DOHH2 (cell line): ENCODE measurements at regions not wholly inside any gene's neighbourhood (a gene's known extent, or its start where the extent isn't known, plus 50 kb on each side); places are given as distances from the start of the nearest gene placed in this dataset.

Experiments used
- H3F3A ChIP-seq: fragments of 200-600 bp; sonication (generic), shearing (Covaris generic); 2 replicates; pipeline ENCODE4 v1.6.0; 2016; ENCODE audit warnings: antibody characterized with exemption, mild to moderate bottlenecking; ENCODE audit not compliant: control insufficient read depth, insufficient read depth
- H3K27ac ChIP-seq: fragments of 200-600 bp; sonication (generic); 2 replicates; pipeline ENCODE4 v1.5.1; 2014; ENCODE audit warnings: low read depth, mild to moderate bottlenecking, low read length, moderate library complexity
- H3K27me3 ChIP-seq: fragments of 200-600 bp; sonication (generic); 2 replicates; pipeline ENCODE4 v1.6.1; 2014; ENCODE audit warnings: mild to moderate bottlenecking, low read length, mixed read lengths; ENCODE audit not compliant: control insufficient read depth
- H3K36me3 ChIP-seq: fragments of 200-600 bp; sonication (generic); 2 replicates; pipeline ENCODE4 v1.6.1; 2014; ENCODE audit warnings: mild to moderate bottlenecking, low read length, moderate library complexity, mixed read lengths; ENCODE audit not compliant: control insufficient read depth
- H3K4me1 ChIP-seq: fragments of 200-600 bp; sonication (generic); 2 replicates; pipeline ENCODE4 v1.6.1; 2014; ENCODE audit warnings: mild to moderate bottlenecking, low read length, mixed read lengths; ENCODE audit not compliant: control insufficient read depth
- H3K4me2 ChIP-seq: fragments of 200-600 bp; sonication (generic); 2 replicates; pipeline ENCODE4 v1.6.0; 2014; ENCODE audit warnings: mild to moderate bottlenecking, low read length, moderate library complexity
- H3K4me3 ChIP-seq: fragments of 200-600 bp; sonication (generic); 2 replicates; pipeline ENCODE4 v1.5.1; 2014; ENCODE audit warnings: mild to moderate bottlenecking, low read length, mixed read lengths
- H3K79me2 ChIP-seq: fragments of 200-600 bp; sonication (generic); 2 replicates; pipeline ENCODE4 v1.6.1; 2014; ENCODE audit warnings: mild to moderate bottlenecking, low read length, mixed read lengths; ENCODE audit not compliant: control insufficient read depth
- H3K9me2 ChIP-seq: fragments of 200-600 bp; sonication (generic); replicated peaks from 2 replicates; pipeline ENCODE4 v1.6.1; 2014; ENCODE audit warnings: mild to moderate bottlenecking, low read length, mixed read lengths; ENCODE audit not compliant: control insufficient read depth
- H3K9me3 ChIP-seq: fragments of 200-600 bp; sonication (generic); 2 replicates; pipeline ENCODE4 v1.6.1; 2014; ENCODE audit warnings: antibody characterized with exemption, low read length, mixed read lengths; ENCODE audit not compliant: control insufficient read depth, insufficient read depth
- H4K20me1 ChIP-seq: fragments of 200-600 bp; sonication (generic); 2 replicates; pipeline ENCODE4 v1.6.0; 2014; ENCODE audit warnings: low read depth, mild to moderate bottlenecking, antibody characterized with exemption, low read length, moderate library complexity; ENCODE audit not compliant: control insufficient read depth, insufficient read depth
- EZH2phosphoT487 ChIP-seq: fragments of 200-600 bp; sonication (generic); IDR thresholded peaks from 2 replicates; pipeline ENCODE4 v1.6.1; 2017; ENCODE audit warnings: borderline replicate concordance, mild to moderate bottlenecking, antibody characterized with exemption, low read length, moderate library complexity, mixed read lengths
- TF ChIP-seq, protein P1 (sequence below): fragments of 200-600 bp; sonication (generic); IDR thresholded peaks from one replicate; pipeline ENCODE4 v1.5.1; 2014; ENCODE audit warnings: antibody characterized with exemption, mild to moderate bottlenecking, low read depth, low read length; ENCODE audit not compliant: poor library complexity, severe bottlenecking

DNA sequence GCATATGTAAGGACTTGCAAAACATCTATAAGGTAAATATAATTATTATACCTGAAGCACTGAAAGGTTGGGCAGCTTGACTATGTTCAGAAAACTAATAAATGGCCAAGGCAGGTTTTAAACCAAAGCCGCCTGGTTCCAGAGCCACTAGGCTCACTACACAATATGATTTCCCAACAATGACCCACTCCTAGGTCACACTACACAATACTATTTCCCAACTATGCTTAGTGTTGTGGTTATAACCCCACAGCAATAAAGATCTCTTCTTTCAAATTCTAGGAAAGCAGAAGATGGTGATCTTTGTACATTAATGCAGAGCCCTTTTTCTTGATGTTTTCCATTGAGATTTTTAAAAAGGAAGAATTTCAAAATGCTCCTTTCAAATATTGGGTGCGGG is 180.4 kb downstream of the CYRIA start:
- H3K9me3 ChIP-seq = no peaks in the 10 kb centered on the region
- no peak overlapping the region for H3K4me3 ChIP-seq
- no peak overlapping the region for H3K27ac ChIP-seq
- no peaks in the 10 kb centered on the region for H3F3A ChIP-seq
- no peaks in the 10 kb centered on the region for H3K9me2 ChIP-seq
- H3K4me1 ChIP-seq = no peaks in the 10 kb centered on the region
- no peaks in the 10 kb centered on the region for H3K36me3 ChIP-seq
- H3K79me2 ChIP-seq = no peaks in the 10 kb centered on the region
- TF ChIP-seq, protein P1, sequence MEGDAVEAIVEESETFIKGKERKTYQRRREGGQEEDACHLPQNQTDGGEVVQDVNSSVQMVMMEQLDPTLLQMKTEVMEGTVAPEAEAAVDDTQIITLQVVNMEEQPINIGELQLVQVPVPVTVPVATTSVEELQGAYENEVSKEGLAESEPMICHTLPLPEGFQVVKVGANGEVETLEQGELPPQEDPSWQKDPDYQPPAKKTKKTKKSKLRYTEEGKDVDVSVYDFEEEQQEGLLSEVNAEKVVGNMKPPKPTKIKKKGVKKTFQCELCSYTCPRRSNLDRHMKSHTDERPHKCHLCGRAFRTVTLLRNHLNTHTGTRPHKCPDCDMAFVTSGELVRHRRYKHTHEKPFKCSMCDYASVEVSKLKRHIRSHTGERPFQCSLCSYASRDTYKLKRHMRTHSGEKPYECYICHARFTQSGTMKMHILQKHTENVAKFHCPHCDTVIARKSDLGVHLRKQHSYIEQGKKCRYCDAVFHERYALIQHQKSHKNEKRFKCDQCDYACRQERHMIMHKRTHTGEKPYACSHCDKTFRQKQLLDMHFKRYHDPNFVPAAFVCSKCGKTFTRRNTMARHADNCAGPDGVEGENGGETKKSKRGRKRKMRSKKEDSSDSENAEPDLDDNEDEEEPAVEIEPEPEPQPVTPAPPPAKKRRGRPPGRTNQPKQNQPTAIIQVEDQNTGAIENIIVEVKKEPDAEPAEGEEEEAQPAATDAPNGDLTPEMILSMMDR = no peak
- TF ChIP-seq EZH2phosphoT487 = no peak
- H3K27me3 ChIP-seq = no peaks in the 10 kb centered on the region
- no peaks in the 10 kb centered on the region for H4K20me1 ChIP-seq
- H3K4me2 ChIP-seq = no peak overlapping the region

DNA sequence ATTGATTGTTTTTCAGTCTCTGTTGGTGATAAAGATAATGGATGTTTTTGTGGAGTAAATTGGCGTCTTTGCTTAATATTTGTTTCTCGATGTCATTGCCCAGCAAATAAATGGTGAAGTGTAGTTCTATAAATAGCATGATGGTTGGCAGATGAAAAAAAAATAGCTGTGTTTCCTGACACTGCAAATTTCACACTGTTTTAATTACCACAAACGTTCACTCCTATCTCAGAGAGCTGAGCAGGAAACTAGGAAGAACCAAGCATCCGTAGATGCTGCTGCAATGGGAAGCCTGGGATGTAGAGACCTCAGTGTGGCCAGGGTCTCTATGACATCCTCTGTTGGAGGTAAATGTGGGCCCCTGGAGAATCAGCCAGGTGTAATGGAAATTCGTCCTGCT is 183.2 kb downstream of the CYRIA start:
- no peak overlapping the region for H3K4me2 ChIP-seq
- H4K20me1 ChIP-seq = no peaks in the 10 kb centered on the region
- H3K27ac ChIP-seq = no peak overlapping the region
- TF ChIP-seq, protein P1 = no peak
- no peak for TF ChIP-seq EZH2phosphoT487
- H3K36me3 ChIP-seq = no peaks in the 10 kb centered on the region
- no peaks in the 10 kb centered on the region for H3F3A ChIP-seq
- no peaks in the 10 kb centered on the region for H3K9me3 ChIP-seq
- H3K4me3 ChIP-seq = no peak overlapping the region
- no peaks in the 10 kb centered on the region for H3K4me1 ChIP-seq
- H3K9me2 ChIP-seq = no peaks in the 10 kb centered on the region
- H3K79me2 ChIP-seq = no peaks in the 10 kb centered on the region
- H3K27me3 ChIP-seq = no peaks in the 10 kb centered on the region

DNA sequence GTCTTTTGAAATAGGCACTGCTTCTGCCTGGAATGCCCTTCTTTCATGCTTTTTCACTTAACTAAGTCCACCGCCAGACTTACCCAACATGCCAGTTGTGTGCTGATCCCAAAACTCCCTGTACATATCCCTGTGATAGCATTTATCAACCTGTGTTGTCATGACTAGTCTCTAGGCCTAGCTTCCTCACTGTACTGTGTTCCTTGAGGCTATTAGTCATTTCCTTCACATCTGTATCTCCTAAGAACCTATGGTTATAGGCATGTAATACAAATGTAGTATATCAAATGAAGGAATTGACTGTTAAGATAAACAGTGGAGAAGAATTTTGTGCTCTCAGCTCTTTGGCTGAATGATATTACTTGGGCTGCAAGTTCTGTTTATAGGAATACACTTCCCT is 184.3 kb downstream of the CYRIA start:
- Histone ChIP-seq H3K9me3 (no peaks in the 10 kb centered on the region), H3K9me2 (no peaks in the 10 kb centered on the region), H3K27ac (no peak overlapping the region), H3K4me1 (no peaks in the 10 kb centered on the region), H3K36me3 (no peaks in the 10 kb centered on the region), H4K20me1 (no peaks in the 10 kb centered on the region), H3K4me2 (no peak overlapping the region), H3F3A (no peaks in the 10 kb centered on the region), H3K4me3 (no peak overlapping the region), H3K27me3 (no peaks in the 10 kb centered on the region), H3K79me2 (no peaks in the 10 kb centered on the region)
- TF ChIP-seq EZH2phosphoT487 = no peak
- TF ChIP-seq, protein P1 = no peak

DNA sequence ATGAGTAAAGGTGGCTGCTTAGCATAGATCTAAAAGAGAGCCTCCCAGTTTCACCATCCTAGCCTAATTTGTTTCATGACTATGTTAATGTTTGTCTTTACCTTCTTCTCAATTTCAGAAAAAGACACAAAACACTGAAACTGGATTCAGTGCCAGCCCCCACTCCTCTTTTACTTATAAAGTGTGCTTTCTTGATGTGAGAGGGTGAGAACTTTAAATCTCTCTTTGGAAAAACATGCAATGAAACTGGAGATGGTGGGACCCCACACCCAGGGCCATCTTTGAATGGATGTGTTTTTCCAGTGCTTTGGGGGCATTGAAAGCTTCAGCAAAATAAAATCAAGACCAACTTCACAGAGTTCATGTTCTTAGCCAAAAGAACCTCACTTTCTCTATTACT is 185.9 kb downstream of the CYRIA start:
- H3F3A ChIP-seq = no peaks in the 10 kb centered on the region
- H3K9me3 ChIP-seq = no peaks in the 10 kb centered on the region
- no peaks in the 10 kb centered on the region for H3K27me3 ChIP-seq
- no peak overlapping the region for H3K4me3 ChIP-seq
- H3K79me2 ChIP-seq = no peaks in the 10 kb centered on the region
- H3K27ac ChIP-seq = no peak overlapping the region
- H3K4me1 ChIP-seq = no peaks in the 10 kb centered on the region
- TF ChIP-seq EZH2phosphoT487 = no peak
- TF ChIP-seq, protein P1 = no peak
- H3K36me3 ChIP-seq = no peaks in the 10 kb centered on the region
- no peaks in the 10 kb centered on the region for H3K9me2 ChIP-seq
- H4K20me1 ChIP-seq = no peaks in the 10 kb centered on the region
- no peak overlapping the region for H3K4me2 ChIP-seq
